ENCODE measurements at regions not wholly inside any gene's neighbourhood (a gene's known extent, or its start where the extent isn't known, plus 50 kb on each side); places are given as distances from the start of the nearest gene placed in this dataset.

DNA sequence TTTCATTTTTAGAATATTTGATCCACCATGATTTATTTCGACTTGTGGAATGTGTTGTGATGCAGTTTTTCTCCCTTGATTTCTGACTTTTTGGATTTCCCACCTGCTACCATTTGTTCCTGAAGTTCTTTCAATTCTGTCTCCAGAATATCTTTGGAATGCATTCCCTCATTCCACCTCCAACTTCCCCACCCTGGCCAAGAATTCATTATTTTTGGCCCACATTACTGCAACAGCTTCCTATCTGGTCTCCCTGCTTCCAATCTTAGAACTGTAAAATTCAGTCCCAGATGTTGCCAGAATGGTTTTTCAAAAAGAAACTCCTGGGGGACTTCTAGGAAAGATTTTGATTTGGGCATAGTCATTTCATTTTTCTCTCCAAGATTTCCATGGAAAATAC lies 182.3 kb upstream of the HS3ST4 start:
- no peaks in the 10 kb centered on the region for H4K20me1 ChIP-seq (ENCODE audit: insufficient read depth, low read length)

DNA sequence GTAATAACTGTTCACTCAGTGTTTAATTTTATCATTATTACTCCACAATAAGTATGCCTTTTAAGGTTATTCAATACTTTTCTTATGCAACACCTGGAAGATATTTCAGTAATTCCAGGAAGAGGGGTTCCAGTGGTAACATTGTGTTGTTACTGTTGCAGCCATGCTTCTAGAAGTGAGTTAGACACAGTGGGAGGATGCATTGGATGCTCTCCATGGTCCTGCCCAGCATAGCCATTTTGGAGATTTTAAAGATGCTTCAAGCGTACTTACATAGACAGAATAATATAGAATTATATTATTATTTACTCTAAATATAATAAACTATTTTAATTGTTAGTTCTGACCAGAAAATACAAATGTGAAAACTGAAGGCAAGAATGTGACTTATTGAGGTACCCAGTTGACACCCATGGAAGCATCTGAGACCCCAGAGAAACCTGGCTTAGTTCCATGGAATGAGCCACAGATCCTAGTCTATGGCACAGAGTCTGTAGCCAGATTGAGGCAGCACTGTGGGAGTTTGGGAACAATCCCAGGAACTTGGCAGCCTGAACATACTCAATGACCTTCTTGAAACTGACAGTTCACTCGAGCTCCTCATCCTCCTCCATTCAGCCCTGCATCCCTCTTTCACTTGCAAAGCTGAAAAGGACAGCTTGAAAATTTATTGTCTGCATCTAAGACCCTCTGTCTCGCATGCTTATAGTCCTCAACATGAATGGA lies 190.1 kb upstream of the HS3ST4 start:
- H3K27ac ChIP-seq (ENCODE audit: low read depth in 1 of 2, low read length in 2 of 2), result no peak overlapping the region
- H3K27me3 ChIP-seq (ENCODE audit: control insufficient read depth in 2 of 2, insufficient read depth in 2 of 2, low read length in 2 of 2), result no peaks in the 10 kb centered on the region
- Mint-ChIP-seq H3K36me3 (no peaks in the 10 kb centered on the region), H3K9me3 (no peaks in the 10 kb centered on the region), H3K4me1 (no peaks in the 10 kb centered on the region), H3K4me3 (no peak overlapping the region), H3K27ac (no peak overlapping the region), H3K27me3 (ENCODE audit: low read depth in 3 of 3) (no peaks in the 10 kb centered on the region)
- H2AFZ ChIP-seq (ENCODE audit: insufficient read depth, low read depth, low read length, poor library complexity, severe bottlenecking), result no peak overlapping the region
- no peak overlapping the region for H3K9ac ChIP-seq (ENCODE audit: insufficient read depth, low read length, poor library complexity, severe bottlenecking)
- intact Hi-C loops (cut with micrococcal nuclease), result no loop called here
- H3K4me1 ChIP-seq (ENCODE audit: control insufficient read depth in 1 of 2, insufficient read depth in 2 of 2, low read length in 2 of 2), result no peaks in the 10 kb centered on the region
- H3K4me3 ChIP-seq (replicated peaks in 1 of 3; ENCODE audit: low read depth in 2 of 3, low read length in 3 of 3), result no peak overlapping the region
- H3K36me3 ChIP-seq (replicated peaks in 1 of 2; ENCODE audit: control insufficient read depth in 1 of 2, insufficient read depth in 2 of 2, low read length in 2 of 2), result no peaks in the 10 kb centered on the region
- DNase-seq, result no peak
- H3K4me2 ChIP-seq (replicated peaks; ENCODE audit: extremely low read depth, low read length, poor library complexity, severe bottlenecking), result no peak overlapping the region
- TF ChIP-seq, protein P1, sequence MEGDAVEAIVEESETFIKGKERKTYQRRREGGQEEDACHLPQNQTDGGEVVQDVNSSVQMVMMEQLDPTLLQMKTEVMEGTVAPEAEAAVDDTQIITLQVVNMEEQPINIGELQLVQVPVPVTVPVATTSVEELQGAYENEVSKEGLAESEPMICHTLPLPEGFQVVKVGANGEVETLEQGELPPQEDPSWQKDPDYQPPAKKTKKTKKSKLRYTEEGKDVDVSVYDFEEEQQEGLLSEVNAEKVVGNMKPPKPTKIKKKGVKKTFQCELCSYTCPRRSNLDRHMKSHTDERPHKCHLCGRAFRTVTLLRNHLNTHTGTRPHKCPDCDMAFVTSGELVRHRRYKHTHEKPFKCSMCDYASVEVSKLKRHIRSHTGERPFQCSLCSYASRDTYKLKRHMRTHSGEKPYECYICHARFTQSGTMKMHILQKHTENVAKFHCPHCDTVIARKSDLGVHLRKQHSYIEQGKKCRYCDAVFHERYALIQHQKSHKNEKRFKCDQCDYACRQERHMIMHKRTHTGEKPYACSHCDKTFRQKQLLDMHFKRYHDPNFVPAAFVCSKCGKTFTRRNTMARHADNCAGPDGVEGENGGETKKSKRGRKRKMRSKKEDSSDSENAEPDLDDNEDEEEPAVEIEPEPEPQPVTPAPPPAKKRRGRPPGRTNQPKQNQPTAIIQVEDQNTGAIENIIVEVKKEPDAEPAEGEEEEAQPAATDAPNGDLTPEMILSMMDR (IDR thresholded peaks at IDR 0.05), result no peak
- H4K20me1 ChIP-seq (ENCODE audit: insufficient read depth, low read length), result no peaks in the 10 kb centered on the region
- no peaks in the 10 kb centered on the region for H3K79me2 ChIP-seq (ENCODE audit: insufficient read depth, low read length)
- 83% methylated on average over 1 of the region's 3 CpGs for WGBS (ENCODE audit: insufficient coverage)
- no peaks in the 10 kb centered on the region for H3K9me3 ChIP-seq (replicated peaks in 1 of 2; ENCODE audit: control insufficient read depth in 1 of 2, insufficient read depth in 1 of 2, low read length in 2 of 2)

More for the DNA sequence above, 182.3 kb upstream of the HS3ST4 start:
- Histone ChIP-seq H3K27me3 (ENCODE audit: control insufficient read depth in 2 of 2, insufficient read depth in 2 of 2, low read length in 2 of 2) (no peaks in the 10 kb centered on the region), H2AFZ (ENCODE audit: insufficient read depth, low read depth, low read length, poor library complexity, severe bottlenecking) (no peak overlapping the region), H3K36me3 (replicated peaks in 1 of 2; ENCODE audit: control insufficient read depth in 1 of 2, insufficient read depth in 2 of 2, low read length in 2 of 2) (no peaks in the 10 kb centered on the region), H3K9ac (ENCODE audit: insufficient read depth, low read length, poor library complexity, severe bottlenecking) (no peak overlapping the region), H3K79me2 (ENCODE audit: insufficient read depth, low read length) (no peaks in the 10 kb centered on the region), H3K4me1 (ENCODE audit: control insufficient read depth in 1 of 2, insufficient read depth in 2 of 2, low read length in 2 of 2) (no peaks in the 10 kb centered on the region), H3K27ac (ENCODE audit: low read depth in 1 of 2, low read length in 2 of 2) (no peak overlapping the region), H3K4me3 (replicated peaks in 1 of 3; ENCODE audit: low read depth in 2 of 3, low read length in 3 of 3) (no peak overlapping the region), H3K4me2 (replicated peaks; ENCODE audit: extremely low read depth, low read length, poor library complexity, severe bottlenecking) (no peak overlapping the region), H3K9me3 (replicated peaks in 1 of 2; ENCODE audit: control insufficient read depth in 1 of 2, insufficient read depth in 1 of 2, low read length in 2 of 2) (no peaks in the 10 kb centered on the region)
- no CpG with 5 or more reads among the region's 1 CpG for WGBS (ENCODE audit: insufficient coverage)
- Mint-ChIP-seq H3K9me3 (no peaks in the 10 kb centered on the region), H3K4me3 (no peak overlapping the region), H3K27ac (no peak overlapping the region), H3K36me3 (no peaks in the 10 kb centered on the region), H3K27me3 (ENCODE audit: low read depth in 3 of 3) (no peaks in the 10 kb centered on the region), H3K4me1 (no peaks in the 10 kb centered on the region)
- intact Hi-C loops (cut with micrococcal nuclease), result no loop called here
- no peak for DNase-seq
- TF ChIP-seq, protein P1 (IDR thresholded peaks at IDR 0.05), result no peak
